Sigmoid colon (tissue), 3 donors: ENCODE measurements at regions not wholly inside any gene's neighbourhood (a gene's known extent, or its start where the extent isn't known, plus 50 kb on each side); places are given as distances from the start of the nearest gene placed in this dataset.

ENCODE experiments used
- CTCF ChIP-seq, 4 experiments: fragments of 450-650 bp in 3 of 4; fragments of 200-600 bp in 1 of 4; IDR thresholded peaks; one replicate each; pipeline ENCODE4 v1.5.1; 2016 to 2019; ENCODE audit warnings: antibody characterized with exemption in 4 of 4, mild to moderate bottlenecking in 3 of 4, moderate library complexity in 2 of 4
- POLR2A ChIP-seq, 2 donors: fragments of 450-650 bp; IDR thresholded peaks; one replicate each; pipeline ENCODE4 v1.6.1; 2016; ENCODE audit warnings: antibody characterized with exemption in 2 of 2, mild to moderate bottlenecking in 2 of 2, moderate library complexity in 2 of 2

GRCh38 chr10:130761032-130761575 is 550.4 kb downstream of the TCERG1L start:
- TF ChIP-seq CTCF (IDR thresholded peaks at IDR 0.05) = no peak
- TF ChIP-seq POLR2A (IDR thresholded peaks at IDR 0.05) = no peak
